PFSK-1 (cell line): ENCODE measurements at regions not wholly inside any gene's neighbourhood (a gene's known extent, or its start where the extent isn't known, plus 50 kb on each side); places are given as distances from the start of the nearest gene placed in this dataset.

Experiments used
- FOXP2 ChIP-seq: optimal IDR thresholded peaks from 2 replicates; pipeline ENCODE3; 2011; ENCODE audit warnings: borderline replicate concordance, control low read depth, inconsistent platforms; ENCODE audit not compliant: insufficient read depth; ENCODE audit errors: extremely low read length, extremely low read depth
- POLR2AphosphoS5 ChIP-seq: IDR thresholded peaks from 2 replicates; pipeline ENCODE4 v1.6.1; 2012; ENCODE audit warnings: low read depth, mild to moderate bottlenecking, control low read depth, low read length, moderate library complexity
- REST ChIP-seq, 2 experiments: IDR thresholded peaks; 2 replicates each; pipeline versions ENCODE4 v1.6.1 to v1.8.0; 2011 to 2012; ENCODE audit warnings: low read depth in 2 of 2, low read length in 2 of 2, control low read depth in 1 of 2, inconsistent platforms in 1 of 2, mild to moderate bottlenecking in 1 of 2, moderate library complexity in 1 of 2; ENCODE audit not compliant: insufficient read depth in 1 of 2
- SIN3A ChIP-seq: IDR thresholded peaks from 2 replicates; pipeline ENCODE4 v1.6.1; 2012; ENCODE audit warnings: mild to moderate bottlenecking, low read length, moderate library complexity, borderline replicate concordance; ENCODE audit not compliant: insufficient read depth
- TAF1 ChIP-seq: IDR thresholded peaks from 2 replicates; pipeline ENCODE4 v1.6.1; 2012; ENCODE audit warnings: low read length, control low read depth, borderline replicate concordance; ENCODE audit not compliant: insufficient read depth

DNA sequence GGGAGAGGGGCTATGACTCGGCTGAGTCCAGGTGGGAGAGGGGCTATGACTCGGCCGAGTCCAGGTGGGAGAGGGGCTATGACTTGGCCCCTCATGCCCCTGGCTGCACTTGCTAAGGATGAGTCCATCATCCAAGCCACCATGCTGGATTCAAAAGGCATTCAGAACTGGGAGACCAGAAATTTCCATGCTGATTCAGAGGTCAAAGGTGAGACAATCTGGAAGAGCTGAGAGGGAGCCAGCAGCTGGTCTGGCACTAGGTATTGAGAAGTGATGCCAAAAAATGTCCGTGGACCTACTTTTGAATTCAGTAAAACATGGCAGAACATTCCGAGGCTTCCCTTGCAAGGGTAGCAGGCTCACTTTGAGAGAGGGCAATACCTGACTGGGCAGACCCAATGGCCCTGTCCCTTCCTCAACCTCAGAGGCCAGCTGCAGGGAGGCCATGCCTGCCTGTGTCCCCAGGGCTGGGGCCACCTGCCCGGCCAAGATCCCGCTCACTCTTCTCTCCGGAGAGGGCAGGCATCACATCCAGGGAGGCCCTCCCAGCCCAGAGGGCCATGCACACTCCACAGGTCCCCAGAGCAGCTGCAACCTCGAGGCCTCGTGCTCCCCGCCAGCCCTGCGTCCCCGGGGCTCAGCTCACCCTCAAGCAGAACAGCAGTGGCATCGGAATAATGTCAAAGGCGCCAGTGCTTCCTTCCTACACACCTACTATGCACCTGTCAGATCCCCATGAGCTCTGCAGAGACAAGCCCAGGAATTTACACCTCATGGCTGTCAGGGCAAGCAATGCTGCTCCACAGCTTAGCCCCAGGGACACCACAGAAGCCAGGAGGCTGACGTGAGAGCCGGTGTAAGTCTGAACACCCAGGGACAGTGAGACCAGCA lies 80.2 kb upstream of the GPC1 start:
- TF ChIP-seq POLR2AphosphoS5 (no peak), REST (IDR thresholded peaks at IDR 0.05; ENCODE audit: insufficient read depth in 1 of 2, low read depth in 2 of 2, low read length in 2 of 2) (no peak), FOXP2 (no peak), SIN3A (no peak), TAF1 (no peak)

- TF ChIP-seq REST (IDR thresholded peaks at IDR 0.05; ENCODE audit: insufficient read depth in 1 of 2, low read depth in 2 of 2, low read length in 2 of 2), result no peak
- no peak for TF ChIP-seq FOXP2
- no peak for TF ChIP-seq POLR2AphosphoS5
- no peak for TF ChIP-seq TAF1
- TF ChIP-seq SIN3A, result no peak
Measured at GRCh38 chr2:240355962-240356361, 79.5 kb upstream of the GPC1 start.

DNA sequence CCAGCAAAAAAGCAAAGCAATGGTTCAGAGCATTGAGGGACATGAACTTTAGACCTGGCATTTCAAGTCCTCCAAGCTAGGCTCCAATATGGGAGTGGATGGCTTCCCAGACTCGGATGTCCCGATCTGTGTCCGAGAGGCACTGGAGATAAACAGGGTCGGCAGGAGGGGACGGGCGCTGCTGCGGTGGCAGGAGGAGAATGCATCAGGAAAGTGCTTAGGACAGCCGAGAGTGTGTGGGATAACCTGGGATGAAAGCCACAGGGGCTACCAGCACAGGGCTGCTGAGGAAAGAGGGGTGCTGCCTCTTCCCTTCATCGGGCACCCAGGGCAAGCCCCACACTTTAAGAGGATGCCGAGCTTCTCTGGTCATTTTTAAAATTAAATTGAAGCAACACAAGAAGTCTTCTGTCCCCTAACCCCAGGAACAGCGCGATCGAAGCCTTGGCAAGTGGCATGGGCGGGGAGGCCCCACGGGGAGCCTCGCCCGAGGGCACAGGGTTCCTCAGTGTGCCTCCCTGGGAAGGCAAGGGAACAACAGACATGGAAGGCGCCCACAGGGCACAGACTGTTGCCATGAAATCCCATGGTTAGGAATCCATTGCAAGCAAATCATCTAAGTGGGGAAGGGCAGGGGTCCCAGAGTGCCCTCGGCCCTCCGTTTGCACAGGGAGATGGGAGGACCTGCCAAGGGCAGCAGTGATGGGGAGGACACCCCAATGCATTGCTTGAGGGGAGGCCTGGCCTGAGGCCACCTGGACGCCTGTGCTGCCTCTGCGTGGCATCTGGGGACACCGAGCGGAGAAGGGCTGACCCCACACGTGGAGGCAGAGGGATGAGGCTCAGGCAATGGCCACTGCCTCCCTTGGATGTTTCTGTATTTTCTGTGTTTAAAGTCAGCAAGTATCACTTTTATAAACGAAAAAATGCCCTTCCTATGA lies 78.5 kb upstream of the GPC1 start:
- TF ChIP-seq FOXP2 (no peak), SIN3A (no peak)

- TF ChIP-seq TAF1, result no peak
- no peak for TF ChIP-seq SIN3A
- no peak for TF ChIP-seq FOXP2
- TF ChIP-seq POLR2AphosphoS5, result no peak
- TF ChIP-seq REST (IDR thresholded peaks at IDR 0.05; ENCODE audit: insufficient read depth in 1 of 2, low read depth in 2 of 2, low read length in 2 of 2), result no peak
Measured at GRCh38 chr2:240357641-240358012, 77.8 kb upstream of the GPC1 start.

GRCh38 chr2:240358080-240358479 lies 77.4 kb upstream of the GPC1 start:
- TF ChIP-seq TAF1, result no peak
- TF ChIP-seq FOXP2, result no peak
- no peak for TF ChIP-seq POLR2AphosphoS5
- no peak for TF ChIP-seq REST (IDR thresholded peaks at IDR 0.05; ENCODE audit: insufficient read depth in 1 of 2, low read depth in 2 of 2, low read length in 2 of 2)
- TF ChIP-seq SIN3A, result no peak
